NCI-H2081 treated with DMSO at 0.1 percent for 48 hours (cell line): ENCODE measurements at regions not wholly inside any gene's neighbourhood (a gene's known extent, or its start where the extent isn't known, plus 50 kb on each side); places are given as distances from the start of the nearest gene placed in this dataset.
"Not testable (repeated sequence)": the region's sequence is repeated elsewhere in the genome, so short reads cannot be mapped to it uniquely, and the experiment has no call there.

Experiments used
- DNase-seq: peaks from one replicate; lab custom pipeline; 2025; lab: John Stamatoyannopoulos, UW

GRCh38 chr4:20122198-20122988 is 129.3 kb upstream of the SLIT2 start:
- no peak for DNase-seq

DNA sequence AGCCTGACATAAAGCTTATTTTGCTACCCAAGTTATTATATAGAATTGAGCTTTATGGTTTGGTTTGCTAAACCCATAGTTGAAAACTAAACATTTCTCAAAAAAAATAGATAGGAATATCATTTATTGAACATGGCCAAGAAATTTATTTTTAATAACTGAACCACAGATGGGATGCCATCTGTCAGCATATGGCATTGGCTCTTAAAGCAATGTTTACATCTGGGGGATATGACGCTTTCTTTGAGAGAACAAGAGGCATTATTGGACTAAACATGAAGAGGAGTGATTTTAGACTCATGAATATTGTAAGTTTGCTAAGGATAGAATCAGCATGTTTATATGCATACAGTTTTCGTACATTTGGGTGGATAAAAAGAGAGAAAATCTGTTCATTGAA is 132.6 kb upstream of the SLIT2 start:
- no peak for DNase-seq

DNA sequence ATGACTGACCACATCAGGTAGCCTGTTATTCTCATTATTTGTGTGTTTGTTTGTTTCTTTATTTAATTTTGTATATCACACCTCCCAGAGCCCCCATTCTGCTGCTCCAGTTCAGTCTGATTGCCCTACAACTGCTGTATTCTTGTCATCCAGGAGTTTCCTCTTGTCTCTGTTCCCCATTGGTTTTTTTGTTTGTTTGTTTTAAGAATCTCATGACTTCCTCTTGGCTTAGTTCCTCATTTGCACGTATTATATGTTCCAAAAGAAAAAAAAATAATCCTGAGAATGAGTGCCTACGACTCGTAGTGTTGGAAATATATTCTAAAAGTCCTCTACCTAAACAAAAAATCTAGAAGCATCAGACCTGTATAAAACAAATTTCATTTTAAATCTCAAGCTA is 142.3 kb upstream of the SLIT2 start:
- DNase-seq: no peak

DNA sequence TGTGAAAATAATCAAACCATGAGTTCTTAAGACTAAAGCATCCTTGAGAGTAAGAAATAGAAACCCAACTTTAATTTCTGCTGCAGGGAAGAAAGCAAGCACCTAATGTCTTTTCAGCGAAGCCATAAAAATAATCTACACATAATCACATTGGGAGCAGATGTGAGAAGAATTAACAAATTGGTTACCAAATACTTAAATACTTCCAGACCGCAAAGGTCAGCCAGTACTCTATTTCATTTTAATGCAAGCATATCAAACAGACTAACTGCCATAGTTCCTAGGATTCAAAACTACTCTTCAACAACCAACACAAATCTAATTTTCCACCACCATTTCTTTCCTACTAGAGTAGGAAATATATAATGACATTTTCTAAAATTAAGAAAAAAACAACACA is 144.8 kb upstream of the SLIT2 start:
- DNase-seq: no peak

GRCh38 chr4:20101831-20102230 is 149.9 kb upstream of the SLIT2 start:
- no peak for DNase-seq

DNA sequence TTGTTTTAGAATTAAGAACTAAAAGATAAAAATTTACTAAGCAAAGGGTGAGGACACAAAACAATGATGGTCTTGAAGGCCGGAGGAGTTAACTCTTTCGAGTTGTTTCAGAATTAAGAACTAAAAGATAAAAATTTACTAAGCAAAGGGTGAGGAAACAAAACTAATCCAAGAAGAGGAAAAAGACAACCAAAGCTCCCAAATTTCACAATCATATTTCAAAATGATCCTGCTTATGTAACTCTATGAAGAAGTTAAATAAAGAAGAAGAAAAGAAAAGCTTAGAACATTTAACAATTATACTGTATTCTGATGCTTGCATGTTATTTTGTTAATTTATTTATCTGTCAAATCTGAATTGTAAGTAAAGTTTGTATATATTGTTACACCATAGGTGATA is 154.8 kb upstream of the SLIT2 start:
- DNase-seq: no peak

DNA sequence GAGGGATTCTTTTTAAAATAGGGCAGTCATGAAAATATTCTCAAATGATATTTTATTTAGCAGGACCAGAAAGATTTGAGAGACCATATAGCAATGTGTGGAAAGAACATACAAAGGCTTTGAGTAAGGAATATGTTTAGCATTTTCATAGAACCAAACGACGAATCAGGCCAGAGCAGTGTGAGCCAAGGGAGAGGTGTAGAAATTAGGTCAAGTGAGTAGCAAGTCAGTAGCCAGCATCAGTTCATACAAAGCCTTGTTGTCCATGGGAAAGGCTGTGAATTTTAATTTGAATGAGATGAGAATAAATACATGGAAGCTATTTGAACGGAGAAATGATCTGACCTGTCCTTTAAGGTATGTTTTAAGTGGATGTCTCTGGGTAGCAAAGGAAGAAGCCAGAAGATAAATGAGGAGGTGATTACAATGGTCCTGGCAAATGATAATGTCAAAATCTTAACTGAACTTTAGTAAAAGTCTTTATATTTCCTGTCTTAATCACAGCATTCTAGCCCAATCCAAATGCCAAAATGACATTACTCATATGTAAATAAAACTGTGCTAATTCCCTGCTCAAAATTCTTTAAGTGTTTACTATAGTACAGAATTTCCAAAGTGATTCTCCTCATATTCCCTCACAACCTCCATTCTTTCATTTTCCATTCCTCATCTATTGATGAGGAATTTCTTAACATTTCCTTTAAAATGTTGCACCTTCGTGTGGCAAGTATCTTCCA is 155.7 kb upstream of the SLIT2 start:
- no peak for DNase-seq

DNA sequence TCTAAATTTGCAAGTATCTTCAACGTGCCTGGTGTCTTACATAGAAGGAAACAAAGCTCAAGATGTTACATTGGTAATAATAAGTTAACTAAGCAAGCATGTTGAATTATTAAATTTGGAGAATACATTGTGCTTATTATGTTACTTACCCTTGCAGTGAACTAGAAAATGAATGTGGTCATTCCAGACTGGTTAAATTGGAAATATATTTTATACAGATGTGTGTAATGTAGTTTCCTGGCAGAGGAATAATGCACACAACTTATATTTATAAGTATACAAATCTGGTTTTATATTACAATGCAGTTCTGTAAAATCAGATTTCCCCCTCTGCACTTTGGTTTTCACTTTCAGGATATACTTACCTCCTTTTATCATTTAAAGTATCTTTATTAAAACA is 159.9 kb upstream of the SLIT2 start:
- no peak for DNase-seq

DNA sequence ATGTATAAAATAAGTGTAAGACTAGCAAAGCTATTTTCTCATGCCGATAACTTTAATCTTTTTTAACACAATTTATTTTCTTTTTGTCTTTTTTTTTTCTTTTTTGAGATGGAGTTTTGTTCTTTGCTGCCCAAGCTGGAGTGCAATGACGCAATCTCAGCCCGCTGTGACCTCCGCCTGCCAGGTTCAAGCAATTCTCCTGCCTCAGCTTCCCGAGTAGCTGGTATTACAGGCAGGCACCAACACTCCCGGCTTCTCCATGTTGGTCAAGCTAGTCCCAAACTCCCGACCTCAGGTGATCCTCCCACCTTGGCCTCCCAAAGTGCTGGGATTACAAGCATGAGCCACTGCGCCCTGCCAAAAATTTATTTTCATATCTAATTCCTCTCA is 164.2 kb upstream of the SLIT2 start:
- DNase-seq: no peak

DNA sequence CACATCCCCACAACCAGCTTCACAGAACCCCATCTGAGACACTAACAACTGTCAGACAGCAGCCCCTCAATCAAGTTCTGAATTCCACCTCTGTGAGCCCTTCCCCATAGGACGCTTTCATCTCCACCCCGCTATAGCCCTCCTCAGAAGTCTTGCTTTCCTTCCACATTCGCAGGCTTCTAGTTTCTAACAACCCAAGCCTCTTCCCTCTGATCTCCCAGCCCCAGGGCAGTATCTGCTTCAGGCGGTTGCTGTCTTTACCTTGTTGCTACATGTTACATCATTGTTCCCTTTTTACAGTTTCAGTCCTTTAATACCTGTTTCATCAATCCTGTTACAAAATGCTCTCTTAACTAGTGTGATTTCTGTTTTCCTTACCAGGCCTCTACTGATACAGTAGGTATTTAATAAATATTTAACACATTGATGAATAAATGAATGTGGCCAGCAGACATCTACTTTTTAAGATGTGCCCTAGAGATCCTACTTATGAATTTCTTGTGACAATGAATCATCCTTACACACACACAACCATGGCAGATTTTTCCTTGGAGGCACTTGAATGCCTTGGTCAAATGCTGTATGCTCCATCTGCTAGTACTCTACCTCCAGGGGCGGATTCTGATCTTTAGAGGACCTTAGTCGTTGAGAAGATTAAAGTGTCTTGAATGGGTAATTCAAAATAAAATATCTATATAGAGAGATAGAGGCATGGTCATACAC is 164.7 kb upstream of the SLIT2 start:
- no peak for DNase-seq

DNA sequence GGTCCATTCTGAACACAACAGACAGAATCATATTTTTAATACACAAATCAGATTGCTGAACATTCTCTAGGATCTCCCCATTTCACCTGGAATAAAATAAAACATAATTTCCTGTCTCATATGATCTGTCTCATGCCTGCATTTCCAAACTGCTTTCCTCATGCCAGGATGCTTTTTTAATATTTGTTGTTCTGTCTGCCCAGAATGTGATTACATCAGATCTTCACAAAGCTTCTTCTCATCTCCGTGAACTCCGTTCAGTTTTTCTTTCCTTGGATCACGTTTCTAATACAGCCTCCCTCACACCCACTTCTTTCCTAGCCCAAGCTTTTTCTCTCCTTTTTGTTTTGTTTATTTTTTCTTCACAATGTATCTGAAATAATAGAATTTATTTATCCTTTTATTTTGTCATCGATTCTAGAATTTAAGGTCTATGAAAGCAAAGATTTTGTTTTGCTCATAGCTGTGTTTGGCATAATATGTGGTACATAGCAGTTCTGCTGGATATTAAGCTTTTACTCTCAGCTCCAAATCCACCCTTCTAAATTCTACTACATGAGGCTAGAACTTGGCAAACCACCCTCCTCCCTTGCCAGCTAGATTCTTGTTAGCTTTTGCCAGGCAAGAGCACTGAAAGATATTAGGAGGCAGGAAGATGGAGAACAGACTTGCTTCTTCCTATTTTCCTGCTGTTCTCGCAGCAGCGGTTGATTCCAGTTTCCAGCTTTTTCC is 165.5 kb upstream of the SLIT2 start:
- DNase-seq: no peak

DNA sequence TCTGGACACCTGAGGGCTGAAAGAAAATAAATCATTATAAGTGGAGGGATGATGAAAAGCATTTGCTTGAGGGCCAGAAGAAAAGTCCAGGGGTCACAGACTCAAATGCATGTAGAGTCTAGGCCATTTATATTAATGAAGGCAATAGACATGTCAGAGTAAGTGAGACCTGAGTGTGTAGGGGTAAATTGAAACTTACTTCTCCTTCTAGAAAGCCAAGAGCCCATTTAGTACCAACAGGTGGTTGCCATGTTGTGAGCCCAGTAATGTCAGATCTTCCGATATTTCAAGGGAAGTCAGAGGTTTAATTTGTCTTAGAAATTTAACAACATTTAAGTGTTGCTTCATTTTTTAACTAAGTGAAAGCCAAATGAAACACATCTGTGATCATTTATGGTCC is 166.1 kb upstream of the SLIT2 start:
- DNase-seq: no peak

DNA sequence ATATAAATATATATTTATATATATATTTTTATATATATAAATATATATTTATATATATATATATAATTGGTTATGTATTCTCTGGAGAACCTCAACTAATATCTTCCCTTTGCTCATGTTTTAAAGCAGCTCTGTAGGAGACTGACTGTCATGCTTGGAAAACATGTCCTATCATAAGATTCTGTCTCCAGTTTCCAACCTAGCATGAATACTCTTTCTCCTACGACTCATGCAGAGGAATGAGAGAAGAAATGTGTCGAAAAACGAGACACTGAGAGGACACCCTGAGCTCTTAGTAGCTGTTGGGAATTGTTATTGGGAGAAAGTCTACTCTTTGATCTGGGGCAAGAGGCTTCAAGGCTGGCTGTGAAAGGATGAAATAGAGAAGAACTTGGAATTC is 166.5 kb upstream of the SLIT2 start:
- DNase-seq: no peak

DNA sequence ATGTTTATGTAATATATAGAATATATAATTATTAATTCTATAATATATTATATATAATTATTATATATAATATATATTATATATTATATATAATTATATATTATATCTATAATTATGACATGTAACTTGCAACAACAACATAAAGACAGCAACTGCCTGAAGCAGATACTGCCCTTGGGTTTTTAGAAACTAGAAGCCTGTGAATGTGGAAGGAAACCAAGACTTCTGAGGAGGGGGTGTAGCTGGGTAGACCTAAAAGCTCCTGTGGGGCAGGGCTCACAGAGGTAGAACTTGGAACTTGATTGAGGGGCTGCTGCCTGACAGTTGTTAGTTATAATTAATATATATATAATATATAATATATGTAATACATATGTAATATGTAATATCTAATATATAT is 167.2 kb upstream of the SLIT2 start:
- DNase-seq: no peak

GRCh38 chr4:20078644-20079043 is 173.1 kb upstream of the SLIT2 start:
- no peak for DNase-seq

GRCh38 chr4:20075248-20075871 is 176.3 kb upstream of the SLIT2 start:
- DNase-seq: no peak

DNA sequence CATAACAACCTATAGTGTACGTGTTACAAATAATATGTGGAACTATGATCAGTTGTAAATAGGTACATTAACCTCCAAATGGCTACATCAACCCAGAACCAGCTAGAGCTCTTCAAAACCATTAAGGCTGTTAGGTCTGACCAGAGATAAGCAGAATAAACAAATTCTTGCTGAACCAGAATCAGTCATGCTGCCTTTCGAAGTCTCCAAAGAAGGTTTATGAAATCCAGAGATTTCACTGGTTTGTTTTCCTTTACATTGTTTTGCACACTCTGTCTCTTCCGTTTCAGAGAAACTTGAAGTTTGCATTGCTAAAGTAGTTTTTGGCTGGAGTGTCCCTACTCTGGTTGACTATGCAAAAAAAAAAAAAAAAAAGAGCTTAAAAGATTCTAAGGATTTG is 177.3 kb upstream of the SLIT2 start:
- DNase-seq: no peak

DNA sequence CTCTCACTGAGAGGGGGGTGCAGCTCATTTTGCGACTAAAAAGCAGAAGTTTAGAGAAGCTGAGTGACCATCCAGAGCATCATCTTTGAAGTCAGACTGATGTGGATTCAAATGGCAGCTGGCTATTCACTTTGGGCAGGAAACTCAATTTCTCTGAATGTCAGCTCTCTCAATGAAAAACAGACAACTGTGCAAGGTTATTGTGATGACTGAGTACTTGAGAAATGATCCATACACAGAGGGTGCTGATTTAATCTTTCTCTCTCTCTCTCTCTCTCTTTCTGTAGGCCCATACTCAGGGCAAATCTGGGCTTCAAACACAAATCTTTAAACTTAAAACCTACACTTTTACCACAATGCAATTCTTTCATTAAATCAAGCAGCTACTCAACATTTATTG is 185.8 kb upstream of the SLIT2 start:
- no peak for DNase-seq

- DNase-seq: not testable (repeated sequence)
Measured at GRCh38 chr4:20062857-20063256, 188.8 kb upstream of the SLIT2 start.

- DNase-seq: no peak
Measured at GRCh38 chr4:20062054-20062453, 189.7 kb upstream of the SLIT2 start.

- DNase-seq: no peak
Measured at GRCh38 chr4:20050768-20051167, 200.9 kb upstream of the SLIT2 start.

- DNase-seq: no peak
Measured at GRCh38 chr4:20049889-20050288, 201.8 kb upstream of the SLIT2 start.
